ENCODE measurements at regions not wholly inside any gene's neighbourhood (a gene's known extent, or its start where the extent isn't known, plus 50 kb on each side); places are given as distances from the start of the nearest gene placed in this dataset.

DNA sequence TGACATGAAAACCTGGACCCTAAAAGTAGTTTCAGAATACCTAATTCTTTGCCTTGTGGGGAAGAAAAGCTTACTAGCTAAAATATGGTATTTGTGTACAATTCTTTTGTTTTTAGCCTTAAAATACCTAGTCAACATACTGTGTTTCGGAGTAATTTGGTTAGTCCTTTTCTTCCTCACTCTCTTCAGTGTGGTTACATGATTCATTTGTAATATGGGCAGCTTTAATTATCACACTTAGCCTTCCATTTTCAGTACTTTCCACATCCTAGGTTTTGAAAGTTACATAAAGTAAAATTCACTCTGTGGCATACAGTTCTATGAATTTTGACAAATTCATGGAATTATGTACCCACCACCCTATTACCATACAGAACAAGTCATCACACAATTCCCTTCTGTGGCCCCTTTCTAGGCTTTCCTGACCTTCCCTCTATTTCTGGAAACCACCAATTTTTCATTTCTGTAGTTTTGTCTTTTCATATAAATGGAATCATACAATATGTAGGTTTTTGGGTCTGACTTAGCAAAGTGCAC, 96.2 kb downstream of the EMX2 start:
- no peak for DNase-seq

- DNase-seq: no peak
These were observed 97.9 kb downstream of the EMX2 start for GRCh38 chr10:117640406-117640805.

DNA sequence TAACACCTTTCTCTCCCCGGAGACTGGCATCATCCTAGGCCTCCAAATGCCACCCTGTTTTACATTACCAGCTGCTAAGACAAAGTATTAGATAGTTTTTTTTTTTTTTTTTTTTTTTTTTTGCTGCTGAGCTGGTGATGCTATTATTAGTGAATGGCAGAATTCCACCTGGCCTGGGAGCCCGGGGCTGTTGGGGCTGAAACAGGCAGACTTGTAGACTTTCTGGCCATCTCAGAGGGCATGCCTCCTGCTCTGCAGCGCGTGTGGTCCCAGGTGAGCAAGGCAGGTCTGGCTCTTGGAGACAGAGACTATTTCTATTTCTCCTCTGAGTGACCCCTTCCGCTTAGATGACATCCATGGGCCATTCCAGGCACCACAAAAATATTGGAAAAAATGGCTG, 104.2 kb downstream of the EMX2 start:
- DNase-seq: no peak

DNA sequence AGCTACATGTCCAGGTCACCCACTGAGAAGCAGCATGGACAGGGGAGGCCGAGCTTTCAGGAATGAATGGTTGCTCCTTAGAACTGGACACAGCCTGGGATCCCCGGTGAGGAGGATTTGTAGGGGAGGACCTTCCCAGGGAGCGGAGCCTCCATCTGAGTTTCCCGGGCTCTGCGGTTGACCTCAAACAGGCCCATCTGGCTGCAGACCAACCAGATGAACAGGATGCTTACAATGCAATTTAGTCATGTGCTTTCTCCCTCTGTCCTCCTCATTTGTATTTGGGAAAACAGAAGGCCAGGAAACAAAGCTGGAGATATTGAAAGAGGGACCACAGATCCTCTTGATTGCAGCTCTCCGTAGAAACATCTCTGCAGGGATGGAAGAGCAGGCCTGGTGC, 104.8 kb downstream of the EMX2 start:
- no peak for DNase-seq

GRCh38 chr10:117651121-117651520, 108.6 kb downstream of the EMX2 start:
- no peak for DNase-seq

GRCh38 chr10:117652228-117653169, 110.0 kb downstream of the EMX2 start:
- DNase-seq: no peak

GRCh38 chr10:117653170-117653515, 110.6 kb downstream of the EMX2 start:
- DNase-seq: no peak

DNA sequence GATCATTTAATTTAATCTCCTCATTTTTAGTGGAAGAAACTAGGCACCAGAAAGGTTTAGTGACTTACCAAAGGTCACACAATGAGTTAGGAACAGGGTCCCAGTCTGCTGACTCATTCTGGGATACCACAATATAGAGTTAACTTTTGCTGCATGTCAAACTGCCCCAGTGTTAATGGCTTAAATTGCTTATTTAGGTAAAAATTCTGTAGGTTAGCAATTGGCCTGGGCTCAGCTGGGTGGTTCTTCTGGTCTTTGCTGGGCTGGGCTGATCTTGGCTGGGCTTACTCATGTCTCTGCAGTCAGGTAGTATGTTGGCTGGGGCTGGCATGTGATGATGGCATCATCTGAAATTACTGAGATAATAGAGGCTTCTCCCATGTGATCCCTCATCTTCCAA, 111.6 kb downstream of the EMX2 start:
- no peak for DNase-seq

- DNase-seq: no peak
These were observed 114.1 kb downstream of the EMX2 start for GRCh38 chr10:117656385-117657367.

DNA sequence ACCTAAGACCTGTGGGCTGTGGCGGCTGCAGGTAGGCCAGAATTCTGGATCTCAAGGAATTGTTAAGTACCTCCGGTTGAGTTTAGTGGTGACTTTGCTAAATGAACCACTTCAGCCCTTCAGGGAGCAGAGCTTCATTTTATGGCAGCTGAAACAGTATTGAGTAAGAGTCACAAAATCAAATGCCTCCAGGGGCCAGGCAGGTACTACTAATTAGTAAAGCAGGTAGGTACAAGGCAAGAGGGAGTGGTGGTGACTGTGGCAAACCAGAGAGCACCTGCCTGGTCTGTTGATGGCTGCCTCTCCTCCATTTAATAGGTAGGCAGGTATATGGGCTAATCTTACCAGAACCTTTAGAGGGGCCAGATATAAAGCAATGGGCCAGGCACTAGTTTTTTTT, 118.8 kb downstream of the EMX2 start:
- no peak for DNase-seq

DNA sequence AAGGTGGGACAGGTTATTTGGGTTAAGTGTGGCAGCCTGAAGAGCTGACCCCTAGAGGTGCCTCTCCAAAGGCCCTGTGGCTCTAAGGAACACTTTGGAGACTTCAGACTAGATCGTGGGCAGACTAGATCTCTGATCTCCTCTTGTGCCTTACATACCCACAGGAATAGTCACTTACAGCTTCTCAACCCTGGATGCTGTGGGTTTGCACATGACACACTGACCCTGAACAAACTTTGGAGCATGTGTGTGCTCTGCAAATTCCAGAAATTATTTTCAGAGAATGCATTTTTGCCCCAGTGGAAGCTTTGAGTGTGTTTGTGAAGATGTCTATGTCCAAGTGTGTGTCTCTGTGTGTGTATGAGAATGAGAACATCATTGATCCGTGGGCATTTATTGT, 119.6 kb downstream of the EMX2 start:
- no peak for DNase-seq

GRCh38 chr10:117662751-117663540, 120.4 kb downstream of the EMX2 start:
- no peak for DNase-seq

DNA sequence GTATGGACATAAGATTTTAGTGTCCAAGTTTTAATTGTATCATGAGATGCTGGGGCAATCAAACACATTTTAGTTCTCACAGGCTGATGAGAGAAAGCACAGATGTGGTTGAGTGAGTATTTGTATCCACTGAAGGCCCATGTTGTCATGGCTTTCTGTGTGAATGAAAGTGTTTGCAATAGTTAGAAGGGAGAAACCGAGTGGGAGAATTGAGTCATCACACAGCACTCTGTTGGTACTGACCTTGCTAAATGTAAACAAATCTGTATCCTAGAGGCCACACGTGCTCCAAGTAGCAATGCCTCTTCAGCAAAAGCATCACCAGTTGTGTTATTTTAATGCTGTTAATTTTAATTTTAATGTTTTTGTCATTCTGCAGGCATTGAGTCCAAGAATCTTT, 121.2 kb downstream of the EMX2 start:
- DNase-seq: no peak

DNA sequence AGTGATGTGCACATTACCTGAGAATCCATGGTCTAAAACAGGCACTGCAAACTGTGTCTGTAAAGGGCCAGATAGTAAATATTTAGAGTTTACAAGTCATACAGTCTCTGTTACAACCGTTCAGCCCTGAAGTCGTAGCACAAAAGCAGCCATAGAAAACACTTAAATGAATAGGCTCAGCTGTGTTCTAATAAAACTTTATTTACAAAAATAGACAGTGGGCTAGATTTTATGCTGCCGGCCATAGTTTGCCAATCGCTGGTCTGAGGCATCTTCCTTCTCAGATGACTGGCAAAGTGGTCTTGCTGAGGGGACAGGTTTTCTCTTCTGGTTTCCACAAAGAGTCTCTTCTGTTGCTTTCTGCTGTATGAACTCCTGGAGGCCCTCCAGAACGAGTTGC, 121.7 kb downstream of the EMX2 start:
- no peak for DNase-seq

GRCh38 chr10:117666166-117666565, 123.6 kb downstream of the EMX2 start:
- DNase-seq: no peak

DNA sequence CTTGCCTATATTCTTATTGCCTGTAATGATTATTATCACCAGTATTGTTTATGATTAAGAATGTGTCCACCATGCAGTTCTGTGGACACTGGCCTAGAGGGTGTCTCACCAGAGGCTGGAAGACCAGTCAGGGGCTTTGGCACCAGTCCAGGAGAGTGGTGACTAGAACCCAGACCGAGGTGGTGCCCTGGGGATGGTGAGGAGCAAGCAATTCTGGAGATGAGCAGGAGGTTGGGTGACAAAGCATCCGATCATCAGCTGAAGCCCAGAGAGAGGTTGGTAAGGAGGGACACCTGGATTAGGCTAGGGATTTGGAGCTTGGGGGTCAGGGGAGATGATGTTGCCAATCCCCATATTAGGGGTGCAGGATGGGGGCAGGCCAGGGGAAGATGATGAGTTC, 124.4 kb downstream of the EMX2 start:
- DNase-seq: no peak

- DNase-seq: no peak
These were observed 125.3 kb downstream of the EMX2 start for GRCh38 chr10:117667831-117668230.

DNA sequence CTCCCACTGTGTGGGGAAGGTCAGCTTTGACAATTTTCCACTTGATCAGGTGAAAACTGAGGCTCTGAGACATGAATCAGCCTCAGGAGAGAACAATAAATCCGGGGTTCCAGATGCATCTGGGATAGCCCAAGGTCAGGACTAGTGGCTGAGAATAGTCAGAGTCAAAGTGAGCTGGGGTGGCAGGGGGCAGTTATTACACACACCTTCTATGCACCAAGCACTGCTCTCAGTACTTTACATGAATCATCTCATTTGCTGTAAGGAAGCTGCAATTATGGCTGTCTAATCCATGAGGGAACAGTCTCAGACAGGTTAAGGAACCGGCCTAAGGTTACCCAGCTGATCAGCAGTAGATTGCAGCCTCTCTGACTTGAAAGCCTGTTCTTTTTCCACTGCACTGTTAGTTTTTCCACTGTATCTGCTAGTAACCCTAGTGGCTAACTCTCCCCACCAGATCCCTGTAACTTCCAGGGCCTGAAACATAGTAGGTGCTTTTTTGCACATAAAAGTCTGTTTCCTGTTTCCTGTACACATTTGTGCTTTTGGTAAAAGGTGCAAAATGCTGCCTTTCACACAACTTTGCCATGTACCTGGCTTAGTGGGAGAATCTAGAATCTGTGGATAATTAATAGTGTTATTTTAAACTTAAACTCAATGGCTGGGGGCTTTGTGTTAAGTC, 125.9 kb downstream of the EMX2 start:
- DNase-seq: no peak

- no peak for DNase-seq
These were observed 126.6 kb downstream of the EMX2 start for GRCh38 chr10:117669122-117669521.

DNA sequence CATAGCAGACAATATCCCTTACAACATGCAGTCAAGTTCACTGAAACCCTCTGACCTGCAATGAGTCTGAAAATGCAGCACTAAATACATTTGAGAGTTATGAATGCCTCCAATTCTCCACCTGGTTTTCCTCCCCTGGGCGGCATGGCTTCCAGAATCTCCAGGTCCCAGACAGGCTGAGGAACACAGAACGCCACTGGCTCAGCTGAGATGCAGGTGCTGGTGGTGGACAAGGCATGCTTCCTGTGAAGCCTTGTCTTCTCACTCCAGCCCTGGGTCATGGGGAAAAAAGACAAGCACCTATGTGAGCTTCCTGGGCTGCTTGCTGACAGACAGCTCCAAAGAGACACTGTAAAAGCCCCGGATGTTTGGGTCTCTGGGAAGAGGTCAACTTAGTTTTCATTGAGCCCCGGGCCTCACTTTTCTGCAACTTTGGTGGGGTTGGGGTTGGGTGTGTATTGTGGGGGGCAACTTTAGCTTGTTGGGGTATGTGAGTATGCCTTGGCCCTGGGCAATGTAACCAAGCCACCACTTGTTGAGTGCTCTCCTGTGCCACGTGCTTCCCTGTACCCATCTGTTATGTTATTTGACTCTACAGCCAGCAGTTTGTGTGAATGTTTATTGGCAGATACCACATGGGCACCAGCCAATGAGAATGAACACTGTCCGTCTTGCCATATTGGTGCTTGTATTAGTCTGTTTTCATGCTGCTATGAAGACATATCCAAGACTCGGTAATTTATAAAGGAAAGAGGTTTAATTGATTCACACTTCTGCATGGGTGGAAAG, 127.8 kb downstream of the EMX2 start:
- DNase-seq: no peak
